ENCODE measurements at regions not wholly inside any gene's neighbourhood (a gene's known extent, or its start where the extent isn't known, plus 50 kb on each side); places are given as distances from the start of the nearest gene placed in this dataset.

GRCh38 chr1:5737081-5737480, 255.1 kb downstream of the NPHP4 start:
- no peak overlapping the region for H3K27ac ChIP-seq

GRCh38 chr1:5734996-5735395, 257.2 kb downstream of the NPHP4 start:
- H3K9me3 ChIP-seq (ENCODE audit: severe bottlenecking): no peaks in the 10 kb centered on the region
- H3K27ac ChIP-seq: no peak overlapping the region
- DNase-seq: no peak
- TF ChIP-seq CTCF (IDR thresholded peaks at IDR 0.05; ENCODE audit: low read depth, low read length): no peak
- H3K4me3 ChIP-seq (ENCODE audit: low read depth, low read length): no peak overlapping the region
- no peaks in the 10 kb centered on the region for H3K36me3 ChIP-seq
- peaks cover 25% of the 10 kb centered on the region for H3K27me3 ChIP-seq (ENCODE audit: insufficient read depth, low read depth, severe bottlenecking)

More at GRCh38 chr1:5737081-5737480, 255.1 kb downstream of the NPHP4 start:
- no peak for DNase-seq
- Histone ChIP-seq H3K9me3 (ENCODE audit: severe bottlenecking) (no peaks in the 10 kb centered on the region), H3K27me3 (ENCODE audit: insufficient read depth, low read depth, severe bottlenecking) (peaks cover 25% of the 10 kb centered on the region), H3K4me3 (ENCODE audit: low read depth, low read length) (no peak overlapping the region), H3K36me3 (no peaks in the 10 kb centered on the region)
- no peak for TF ChIP-seq CTCF (IDR thresholded peaks at IDR 0.05; ENCODE audit: low read depth, low read length)

GRCh38 chr1:5734414-5734813, 257.8 kb downstream of the NPHP4 start:
- H3K27ac ChIP-seq: no peak overlapping the region
- no peak overlapping the region for H3K4me3 ChIP-seq (ENCODE audit: low read depth, low read length)
- H3K36me3 ChIP-seq: no peaks in the 10 kb centered on the region
- no peak for DNase-seq
- no peaks in the 10 kb centered on the region for H3K9me3 ChIP-seq (ENCODE audit: severe bottlenecking)
- peaks cover 25% of the 10 kb centered on the region for H3K27me3 ChIP-seq (ENCODE audit: insufficient read depth, low read depth, severe bottlenecking)
- TF ChIP-seq CTCF (IDR thresholded peaks at IDR 0.05; ENCODE audit: low read depth, low read length): no peak

GRCh38 chr1:5733596-5733995, 258.6 kb downstream of the NPHP4 start:
- Histone ChIP-seq H3K27me3 (ENCODE audit: insufficient read depth, low read depth, severe bottlenecking) (peaks cover 25% of the 10 kb centered on the region), H3K4me3 (ENCODE audit: low read depth, low read length) (no peak overlapping the region), H3K27ac (no peak overlapping the region), H3K36me3 (no peaks in the 10 kb centered on the region), H3K9me3 (ENCODE audit: severe bottlenecking) (no peaks in the 10 kb centered on the region)
- no peak for TF ChIP-seq CTCF (IDR thresholded peaks at IDR 0.05; ENCODE audit: low read depth, low read length)
- DNase-seq: no peak

GRCh38 chr1:5731110-5731423, 261.2 kb downstream of the NPHP4 start:
- Histone ChIP-seq H3K9me3 (ENCODE audit: severe bottlenecking) (no peaks in the 10 kb centered on the region), H3K4me3 (ENCODE audit: low read depth, low read length) (no peak overlapping the region), H3K36me3 (no peaks in the 10 kb centered on the region), H3K27me3 (ENCODE audit: insufficient read depth, low read depth, severe bottlenecking) (peaks cover 16% of the 10 kb centered on the region), H3K27ac (no peak overlapping the region)
- TF ChIP-seq CTCF (IDR thresholded peaks at IDR 0.05; ENCODE audit: low read depth, low read length): no peak
- DNase-seq: no peak

- H3K27me3 ChIP-seq (ENCODE audit: insufficient read depth, low read depth, severe bottlenecking): peaks cover 12% of the 10 kb centered on the region
- H3K36me3 ChIP-seq: no peaks in the 10 kb centered on the region
- no peak for TF ChIP-seq CTCF (IDR thresholded peaks at IDR 0.05; ENCODE audit: low read depth, low read length)
- no peaks in the 10 kb centered on the region for H3K9me3 ChIP-seq (ENCODE audit: severe bottlenecking)
- no peak for DNase-seq
- H3K27ac ChIP-seq: no peak overlapping the region
- no peak overlapping the region for H3K4me3 ChIP-seq (ENCODE audit: low read depth, low read length)
Measured at GRCh38 chr1:5730272-5731109, 261.7 kb downstream of the NPHP4 start.
